Sigmoid colon (tissue), 4 donors: ENCODE measurements at regions not wholly inside any gene's neighbourhood (a gene's known extent, or its start where the extent isn't known, plus 50 kb on each side); places are given as distances from the start of the nearest gene placed in this dataset.

Experiments used
- EP300 ChIP-seq, 4 donors: sonication (generic); formaldehyde crosslinking; IDR thresholded peaks; one replicate each; pipeline ENCODE4 v1.6.1; 2017; ENCODE audit warnings: antibody characterized with exemption in 4 of 4
- POLR2A ChIP-seq, 2 donors: fragments of 450-650 bp; IDR thresholded peaks; one replicate each; pipeline ENCODE4 v1.6.1; 2016; ENCODE audit warnings: antibody characterized with exemption in 2 of 2, mild to moderate bottlenecking in 2 of 2, moderate library complexity in 2 of 2
- POLR2AphosphoS5 ChIP-seq, 4 donors: sonication (generic); formaldehyde crosslinking; IDR thresholded peaks; one replicate each; pipeline ENCODE4 v1.6.1; 2017; ENCODE audit warnings: antibody characterized with exemption in 4 of 4
- TF ChIP-seq, protein P1 (sequence below), 4 experiments: fragments of 450-650 bp in 3 of 4; fragments of 200-600 bp in 1 of 4; IDR thresholded peaks; one replicate each; pipeline ENCODE4 v1.5.1; 2016 to 2019; ENCODE audit warnings: antibody characterized with exemption in 4 of 4, mild to moderate bottlenecking in 3 of 4, moderate library complexity in 2 of 4

DNA sequence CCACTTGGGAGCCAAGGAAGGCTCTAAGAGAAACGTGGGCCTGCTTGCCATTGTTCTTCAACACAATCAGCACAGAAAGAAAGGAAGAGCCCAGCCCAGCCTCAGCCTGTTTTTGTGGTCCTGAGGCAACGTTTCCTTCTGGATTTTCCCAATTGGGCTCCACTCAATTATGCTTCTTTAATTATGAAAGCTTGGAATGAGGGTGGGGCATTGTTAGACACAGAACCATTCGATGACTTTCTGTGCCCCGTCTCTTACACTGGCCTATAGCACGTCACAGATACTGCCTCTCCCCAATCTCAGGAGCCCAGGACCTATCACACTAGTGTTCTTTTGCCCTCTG, 207.4 kb downstream of the ZFP36L2 start:
- TF ChIP-seq, protein P1, sequence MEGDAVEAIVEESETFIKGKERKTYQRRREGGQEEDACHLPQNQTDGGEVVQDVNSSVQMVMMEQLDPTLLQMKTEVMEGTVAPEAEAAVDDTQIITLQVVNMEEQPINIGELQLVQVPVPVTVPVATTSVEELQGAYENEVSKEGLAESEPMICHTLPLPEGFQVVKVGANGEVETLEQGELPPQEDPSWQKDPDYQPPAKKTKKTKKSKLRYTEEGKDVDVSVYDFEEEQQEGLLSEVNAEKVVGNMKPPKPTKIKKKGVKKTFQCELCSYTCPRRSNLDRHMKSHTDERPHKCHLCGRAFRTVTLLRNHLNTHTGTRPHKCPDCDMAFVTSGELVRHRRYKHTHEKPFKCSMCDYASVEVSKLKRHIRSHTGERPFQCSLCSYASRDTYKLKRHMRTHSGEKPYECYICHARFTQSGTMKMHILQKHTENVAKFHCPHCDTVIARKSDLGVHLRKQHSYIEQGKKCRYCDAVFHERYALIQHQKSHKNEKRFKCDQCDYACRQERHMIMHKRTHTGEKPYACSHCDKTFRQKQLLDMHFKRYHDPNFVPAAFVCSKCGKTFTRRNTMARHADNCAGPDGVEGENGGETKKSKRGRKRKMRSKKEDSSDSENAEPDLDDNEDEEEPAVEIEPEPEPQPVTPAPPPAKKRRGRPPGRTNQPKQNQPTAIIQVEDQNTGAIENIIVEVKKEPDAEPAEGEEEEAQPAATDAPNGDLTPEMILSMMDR (IDR thresholded peaks at IDR 0.05), result no peak
- TF ChIP-seq POLR2A (IDR thresholded peaks at IDR 0.05) (no peak), POLR2AphosphoS5 (IDR thresholded peaks at IDR 0.05) (no peak), EP300 (IDR thresholded peaks at IDR 0.05) (no peak)
